ENCODE measurements at regions not wholly inside any gene's neighbourhood (a gene's known extent, or its start where the extent isn't known, plus 50 kb on each side); places are given as distances from the start of the nearest gene placed in this dataset.

DNA sequence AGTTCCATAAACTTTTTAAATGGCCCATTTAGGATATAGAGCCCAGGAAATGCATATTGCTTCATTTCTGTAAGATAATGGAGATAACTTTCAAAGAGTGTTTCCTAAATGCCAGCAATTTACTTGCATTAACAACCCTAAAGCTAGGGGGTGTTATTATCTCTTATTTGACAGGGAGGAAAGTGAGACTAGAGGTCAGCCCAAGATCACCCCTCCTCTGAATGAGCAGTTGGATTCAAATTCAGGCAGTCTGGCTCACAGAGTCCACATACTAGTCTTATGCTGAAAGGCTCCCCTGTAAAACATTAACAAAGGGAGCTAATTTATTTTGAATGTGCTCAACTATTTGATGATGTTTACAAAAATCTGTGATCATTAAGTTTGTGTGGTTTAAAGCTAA is 49.9 kb upstream of the TRIM77 start:
- DNase-seq (ENCODE audit: low read depth), result no peak
- TF ChIP-seq, protein P1, sequence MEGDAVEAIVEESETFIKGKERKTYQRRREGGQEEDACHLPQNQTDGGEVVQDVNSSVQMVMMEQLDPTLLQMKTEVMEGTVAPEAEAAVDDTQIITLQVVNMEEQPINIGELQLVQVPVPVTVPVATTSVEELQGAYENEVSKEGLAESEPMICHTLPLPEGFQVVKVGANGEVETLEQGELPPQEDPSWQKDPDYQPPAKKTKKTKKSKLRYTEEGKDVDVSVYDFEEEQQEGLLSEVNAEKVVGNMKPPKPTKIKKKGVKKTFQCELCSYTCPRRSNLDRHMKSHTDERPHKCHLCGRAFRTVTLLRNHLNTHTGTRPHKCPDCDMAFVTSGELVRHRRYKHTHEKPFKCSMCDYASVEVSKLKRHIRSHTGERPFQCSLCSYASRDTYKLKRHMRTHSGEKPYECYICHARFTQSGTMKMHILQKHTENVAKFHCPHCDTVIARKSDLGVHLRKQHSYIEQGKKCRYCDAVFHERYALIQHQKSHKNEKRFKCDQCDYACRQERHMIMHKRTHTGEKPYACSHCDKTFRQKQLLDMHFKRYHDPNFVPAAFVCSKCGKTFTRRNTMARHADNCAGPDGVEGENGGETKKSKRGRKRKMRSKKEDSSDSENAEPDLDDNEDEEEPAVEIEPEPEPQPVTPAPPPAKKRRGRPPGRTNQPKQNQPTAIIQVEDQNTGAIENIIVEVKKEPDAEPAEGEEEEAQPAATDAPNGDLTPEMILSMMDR (conservative IDR thresholded peaks at IDR 0.05; ENCODE audit: low read depth, low read length), result no peak
- H3K4me3 ChIP-seq (ENCODE audit: low read length), result no peak overlapping the region
